SU-DHL-6 (cell line): ENCODE measurements at regions not wholly inside any gene's neighbourhood (a gene's known extent, or its start where the extent isn't known, plus 50 kb on each side); places are given as distances from the start of the nearest gene placed in this dataset.

Experiments
- H2AFZ ChIP-seq: fragments of 200-600 bp; sonication (generic); 2 replicates; pipeline ENCODE4 v1.6.1; 2014; ENCODE audit warnings: low read depth, mild to moderate bottlenecking, moderate library complexity, mixed read lengths, antibody characterized with exemption, low read length; ENCODE audit not compliant: severe bottlenecking
- H3F3A ChIP-seq: fragments of 200-600 bp; shearing (Covaris generic); 2 replicates; pipeline ENCODE4 v1.6.0; 2016; ENCODE audit warnings: antibody characterized with exemption, mild to moderate bottlenecking; ENCODE audit not compliant: insufficient read depth
- H3K27ac ChIP-seq: fragments of 200-600 bp; sonication (generic); 2 replicates; pipeline ENCODE4 v1.5.1; 2016; ENCODE audit warnings: low read depth, mild to moderate bottlenecking, low read length, moderate library complexity, mixed read lengths
- H3K27me3 ChIP-seq: fragments of 200-600 bp; sonication (generic), shearing (Covaris generic); 2 replicates; pipeline ENCODE4 v1.6.0; 2014; ENCODE audit warnings: mild to moderate bottlenecking, low read length
- H3K36me3 ChIP-seq: fragments of 200-600 bp; sonication (generic); 2 replicates; pipeline ENCODE4 v1.6.1; 2014; ENCODE audit warnings: mild to moderate bottlenecking, low read length, mixed read lengths
- H3K4me2 ChIP-seq: fragments of 300-600, 200-600 bp; shearing (Covaris generic), sonication (generic); 2 replicates; pipeline ENCODE4 v1.6.0; 2014; ENCODE audit warnings: low read length, low read depth, mild to moderate bottlenecking; ENCODE audit not compliant: poor library complexity, severe bottlenecking
- H3K4me3 ChIP-seq: fragments of 200-600 bp; sonication (generic); 2 replicates; pipeline ENCODE4 v1.5.1; 2014; ENCODE audit warnings: antibody characterized with exemption, low read length, mild to moderate bottlenecking, mixed read lengths; ENCODE audit not compliant: insufficient read depth, poor library complexity, severe bottlenecking
- H3K79me2 ChIP-seq: fragments of 200-600 bp; sonication (generic); 2 replicates; pipeline ENCODE4 v1.6.1; 2014; ENCODE audit warnings: mild to moderate bottlenecking, low read length, moderate library complexity; ENCODE audit not compliant: insufficient read depth
- H3K9ac ChIP-seq: fragments of 200-600 bp; sonication (generic); 2 replicates; pipeline ENCODE4 v1.7.0; 2014; ENCODE audit warnings: mild to moderate bottlenecking, low read length
- H3K9me2 ChIP-seq: fragments of 200-600 bp; sonication (generic); replicated peaks from 2 replicates; pipeline ENCODE4 v1.6.1; 2014; ENCODE audit warnings: low read length; ENCODE audit not compliant: insufficient read depth
- H3K9me3 ChIP-seq: fragments of 200-600 bp; sonication (generic); 2 replicates; pipeline ENCODE4 v1.6.1; 2014; ENCODE audit warnings: low read length, mixed read lengths; ENCODE audit not compliant: insufficient read depth
- H4K20me1 ChIP-seq: fragments of 200-600 bp; sonication (generic); 2 replicates; pipeline ENCODE4 v1.6.1; 2014; ENCODE audit warnings: low read depth, mild to moderate bottlenecking, antibody characterized with exemption, low read length, moderate library complexity, mixed read lengths
- CTCF ChIP-seq: fragments of 200-600 bp; sonication (generic); IDR thresholded peaks from one replicate; pipeline ENCODE4 v1.5.1; 2017; ENCODE audit warnings: antibody characterized with exemption, mild to moderate bottlenecking, low read length, moderate library complexity; ENCODE audit not compliant: insufficient read depth, poor library complexity, severe bottlenecking
- EZH2phosphoT487 ChIP-seq: fragments of 200-600 bp; sonication (generic), shearing (Covaris generic); conservative IDR thresholded peaks from 2 replicates; pipeline ENCODE4 v1.6.1; 2018; ENCODE audit warnings: mild to moderate bottlenecking, antibody characterized with exemption, low read length, moderate library complexity, mixed read lengths

DNA sequence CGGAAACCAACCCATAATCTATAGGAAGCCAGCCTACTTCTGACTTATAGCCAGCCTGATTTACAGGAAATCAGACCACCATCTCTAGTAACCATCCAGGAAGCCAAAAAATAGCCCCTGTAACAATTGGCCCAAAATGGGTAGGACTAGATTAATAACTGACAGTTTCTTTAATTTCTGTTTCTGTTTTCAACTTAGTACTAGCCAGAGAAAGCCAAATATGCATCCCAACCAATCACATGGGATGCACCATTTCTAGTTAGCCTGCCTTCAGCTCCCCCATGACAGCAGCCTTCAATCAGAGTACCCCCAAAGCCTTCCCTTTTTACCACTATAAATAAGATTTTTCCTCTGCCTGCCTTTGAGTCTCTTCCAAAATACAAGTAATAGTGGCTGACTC is 239.1 kb upstream of the GADL1 start:
- no peaks in the 10 kb centered on the region for H3F3A ChIP-seq
- no peak overlapping the region for H3K9ac ChIP-seq
- no peak for TF ChIP-seq EZH2phosphoT487

GRCh38 chr3:31135546-31135945 is 241.1 kb upstream of the GADL1 start:
- Histone ChIP-seq H3K27ac (no peak overlapping the region), H3K9me3 (no peaks in the 10 kb centered on the region), H3K27me3 (no peaks in the 10 kb centered on the region), H3F3A (no peaks in the 10 kb centered on the region), H3K4me2 (no peak overlapping the region), H3K9ac (no peak overlapping the region), H4K20me1 (no peaks in the 10 kb centered on the region), H2AFZ (no peak overlapping the region), H3K79me2 (no peaks in the 10 kb centered on the region), H3K9me2 (no peaks in the 10 kb centered on the region), H3K36me3 (no peaks in the 10 kb centered on the region), H3K4me3 (no peak overlapping the region)
- no peak for TF ChIP-seq EZH2phosphoT487
- TF ChIP-seq CTCF = no peak

More for the DNA sequence above, 239.1 kb upstream of the GADL1 start:
- H2AFZ ChIP-seq = no peak overlapping the region
- no peaks in the 10 kb centered on the region for H3K9me2 ChIP-seq
- H3K79me2 ChIP-seq = no peaks in the 10 kb centered on the region
- H3K36me3 ChIP-seq = no peaks in the 10 kb centered on the region
- H3K27me3 ChIP-seq = no peaks in the 10 kb centered on the region
- no peak overlapping the region for H3K4me3 ChIP-seq
- no peaks in the 10 kb centered on the region for H3K9me3 ChIP-seq
- no peak overlapping the region for H3K4me2 ChIP-seq
- H4K20me1 ChIP-seq = no peaks in the 10 kb centered on the region
- no peak overlapping the region for H3K27ac ChIP-seq

DNA sequence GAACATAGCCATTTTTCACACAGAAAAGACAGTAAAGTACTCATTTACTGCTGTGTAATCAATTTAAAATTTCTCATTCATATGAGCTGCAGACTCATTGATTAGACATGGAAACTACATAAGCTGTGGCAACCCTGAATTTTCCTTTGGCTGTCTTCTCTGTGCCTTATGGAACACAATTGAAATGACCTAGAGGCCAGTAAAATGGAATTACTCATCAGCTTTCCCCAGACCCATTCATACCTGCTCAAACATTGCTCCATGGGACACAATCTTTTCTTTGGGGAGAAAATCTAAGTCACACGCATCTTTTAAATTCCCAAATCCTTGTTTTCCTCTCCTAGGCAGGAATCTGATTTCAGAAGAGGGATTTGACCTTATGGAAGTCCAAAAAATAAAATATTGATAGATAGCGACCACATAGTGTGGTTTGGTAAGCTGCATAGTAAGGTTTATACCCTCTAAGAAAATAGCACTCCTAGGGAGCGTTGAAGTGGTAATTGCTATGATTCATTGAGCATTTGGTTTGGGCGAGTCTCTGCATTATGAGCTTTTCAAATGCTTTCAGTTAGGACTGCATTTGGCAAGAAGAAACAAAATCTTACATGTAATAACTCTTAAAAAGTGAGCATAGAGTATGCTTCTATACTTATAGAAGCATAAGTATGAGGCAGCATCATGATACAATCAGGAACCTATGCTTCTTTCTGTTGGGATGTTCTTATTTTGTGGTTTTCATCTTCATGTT is 243.4 kb upstream of the GADL1 start:
- H3K27me3 ChIP-seq = no peaks in the 10 kb centered on the region
- H3K9ac ChIP-seq = no peak overlapping the region
- H3K9me2 ChIP-seq = no peaks in the 10 kb centered on the region
- no peak overlapping the region for H3K4me3 ChIP-seq
- TF ChIP-seq EZH2phosphoT487 (no peak), CTCF (no peak)
- H3K27ac ChIP-seq = no peak overlapping the region
- no peak overlapping the region for H3K4me2 ChIP-seq
- H2AFZ ChIP-seq = no peak overlapping the region
- H4K20me1 ChIP-seq = no peaks in the 10 kb centered on the region
- no peaks in the 10 kb centered on the region for H3K9me3 ChIP-seq
- H3K36me3 ChIP-seq = no peaks in the 10 kb centered on the region
- H3F3A ChIP-seq = no peaks in the 10 kb centered on the region
- H3K79me2 ChIP-seq = no peaks in the 10 kb centered on the region

- no peaks in the 10 kb centered on the region for H3K27me3 ChIP-seq
- no peaks in the 10 kb centered on the region for H4K20me1 ChIP-seq
- H3K9me2 ChIP-seq = no peaks in the 10 kb centered on the region
- H2AFZ ChIP-seq = no peak overlapping the region
- TF ChIP-seq EZH2phosphoT487 = no peak
- no peak for TF ChIP-seq CTCF
- H3K9me3 ChIP-seq = no peaks in the 10 kb centered on the region
- H3K79me2 ChIP-seq = no peaks in the 10 kb centered on the region
- no peak overlapping the region for H3K4me2 ChIP-seq
- no peak overlapping the region for H3K9ac ChIP-seq
- H3K36me3 ChIP-seq = no peaks in the 10 kb centered on the region
- H3F3A ChIP-seq = no peaks in the 10 kb centered on the region
- no peak overlapping the region for H3K4me3 ChIP-seq
- H3K27ac ChIP-seq = no peak overlapping the region
Measured at GRCh38 chr3:31140470-31140869, 246.0 kb upstream of the GADL1 start.
